Transverse colon (tissue), 3 donors: ENCODE measurements at regions not wholly inside any gene's neighbourhood (a gene's known extent, or its start where the extent isn't known, plus 50 kb on each side); places are given as distances from the start of the nearest gene placed in this dataset.

ENCODE experiments used
- EP300 ChIP-seq: sonication (generic); formaldehyde crosslinking; IDR thresholded peaks from one replicate; pipeline ENCODE4 v1.6.1; 2017; ENCODE audit warnings: antibody characterized with exemption, low read depth
- POLR2A ChIP-seq: fragments of 450-650 bp; IDR thresholded peaks from one replicate; pipeline ENCODE4 v1.6.1; 2016; ENCODE audit warnings: antibody characterized with exemption, mild to moderate bottlenecking, moderate library complexity
- TF ChIP-seq, protein P1 (sequence below), 5 experiments: fragments of 200-600 bp in 3 of 5; fragments of 450-650 bp in 2 of 5; sonication (generic) in 3 of 5; IDR thresholded peaks; 1 replicate in 2 of 5; 2 replicates in 3 of 5; pipeline ENCODE4 v1.5.1; 2016 to 2017; ENCODE audit warnings: antibody characterized with exemption in 5 of 5, inconsistent platforms in 3 of 5, mild to moderate bottlenecking in 2 of 5, moderate library complexity in 1 of 5

DNA sequence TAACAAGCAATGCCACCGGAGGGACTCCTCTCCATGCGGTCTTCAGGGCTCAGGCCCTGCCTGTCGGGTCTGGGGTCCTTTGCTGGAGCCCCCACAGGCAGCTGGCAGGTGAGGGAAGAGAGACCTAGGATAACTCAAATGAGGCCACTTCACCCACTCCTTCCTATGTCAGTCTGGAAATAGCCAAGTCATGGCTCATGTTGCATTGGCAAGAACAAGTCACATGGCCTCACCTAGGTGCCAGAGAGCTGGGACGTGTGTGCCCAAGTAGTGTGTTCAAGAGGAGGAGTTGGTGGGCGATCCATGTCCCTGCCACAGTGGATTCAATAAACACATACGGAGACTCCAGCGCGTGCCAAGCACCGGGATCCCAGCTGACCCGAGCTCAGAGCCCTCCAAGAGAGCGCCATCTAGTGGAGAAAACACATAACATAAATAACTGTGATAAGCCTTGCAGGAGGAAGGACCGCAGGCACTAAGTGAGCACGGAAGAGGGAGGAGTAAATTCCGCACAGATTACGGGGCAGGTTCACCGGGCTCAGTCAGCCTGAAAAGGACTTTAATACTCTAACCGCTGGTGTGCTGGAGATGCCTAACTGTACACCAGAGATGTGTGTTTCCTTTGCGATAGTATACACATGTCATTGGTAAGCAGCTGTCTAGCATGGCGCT lies 580.8 kb downstream of the CCDC171 start:
- TF ChIP-seq, protein P1, sequence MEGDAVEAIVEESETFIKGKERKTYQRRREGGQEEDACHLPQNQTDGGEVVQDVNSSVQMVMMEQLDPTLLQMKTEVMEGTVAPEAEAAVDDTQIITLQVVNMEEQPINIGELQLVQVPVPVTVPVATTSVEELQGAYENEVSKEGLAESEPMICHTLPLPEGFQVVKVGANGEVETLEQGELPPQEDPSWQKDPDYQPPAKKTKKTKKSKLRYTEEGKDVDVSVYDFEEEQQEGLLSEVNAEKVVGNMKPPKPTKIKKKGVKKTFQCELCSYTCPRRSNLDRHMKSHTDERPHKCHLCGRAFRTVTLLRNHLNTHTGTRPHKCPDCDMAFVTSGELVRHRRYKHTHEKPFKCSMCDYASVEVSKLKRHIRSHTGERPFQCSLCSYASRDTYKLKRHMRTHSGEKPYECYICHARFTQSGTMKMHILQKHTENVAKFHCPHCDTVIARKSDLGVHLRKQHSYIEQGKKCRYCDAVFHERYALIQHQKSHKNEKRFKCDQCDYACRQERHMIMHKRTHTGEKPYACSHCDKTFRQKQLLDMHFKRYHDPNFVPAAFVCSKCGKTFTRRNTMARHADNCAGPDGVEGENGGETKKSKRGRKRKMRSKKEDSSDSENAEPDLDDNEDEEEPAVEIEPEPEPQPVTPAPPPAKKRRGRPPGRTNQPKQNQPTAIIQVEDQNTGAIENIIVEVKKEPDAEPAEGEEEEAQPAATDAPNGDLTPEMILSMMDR (IDR thresholded peaks at IDR 0.05), result peak; percentile 23 to 61 (median 43)
- TF ChIP-seq POLR2A (no peak), EP300 (no peak)
